NCI-H1105 treated with DMSO at 0.1 percent for 48 hours (cell line): ENCODE measurements at regions not wholly inside any gene's neighbourhood (a gene's known extent, or its start where the extent isn't known, plus 50 kb on each side); places are given as distances from the start of the nearest gene placed in this dataset.
A peak's percentile ranks its signal among the peaks of the same experiment; 100 is the strongest.
"Not testable (repeated sequence)": the region's sequence is repeated elsewhere in the genome, so short reads cannot be mapped to it uniquely, and the experiment has no call there.

Experiments
- DNase-seq: peaks from one replicate; lab custom pipeline; 2025; lab: John Stamatoyannopoulos, UW

DNA sequence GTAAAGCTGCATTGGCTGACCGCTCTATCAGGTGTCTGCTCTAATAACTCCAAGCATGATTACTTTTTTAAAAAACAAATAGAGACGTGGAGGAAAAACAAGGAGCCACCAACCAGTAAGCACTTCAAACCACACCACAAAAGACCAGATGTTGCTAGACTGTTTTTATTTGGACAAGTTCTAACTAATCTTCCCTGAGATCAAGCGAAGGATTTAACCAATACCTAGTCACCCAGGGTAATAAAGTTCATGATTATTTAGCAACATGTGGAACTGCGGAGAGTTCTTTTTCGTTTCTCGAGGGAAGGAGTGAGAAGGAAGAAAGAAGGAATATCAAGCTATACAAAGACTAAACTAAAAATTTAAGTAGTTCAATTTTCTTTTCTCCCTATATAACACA is 288.1 kb downstream of the DUSP6 start:
- DNase-seq, result no peak

DNA sequence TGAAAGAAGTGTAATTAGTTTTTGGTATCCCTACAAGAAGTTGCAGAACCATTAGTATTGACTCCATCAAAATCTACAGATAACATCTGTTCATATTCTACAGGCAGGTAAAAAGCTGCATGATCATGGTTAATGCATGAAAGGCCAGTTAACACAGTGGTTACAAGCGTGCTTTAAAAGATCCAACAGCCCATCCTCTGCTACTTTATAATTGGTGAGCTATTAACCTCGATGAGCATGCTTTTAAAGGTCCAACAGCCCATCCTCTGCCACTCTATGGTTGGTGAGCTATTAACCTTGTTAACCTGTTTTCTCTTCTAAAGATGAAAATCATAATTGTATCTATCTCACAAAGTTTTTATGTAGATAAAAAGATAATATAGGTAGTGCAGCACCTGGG is 289.3 kb downstream of the DUSP6 start:
- no peak for DNase-seq

DNA sequence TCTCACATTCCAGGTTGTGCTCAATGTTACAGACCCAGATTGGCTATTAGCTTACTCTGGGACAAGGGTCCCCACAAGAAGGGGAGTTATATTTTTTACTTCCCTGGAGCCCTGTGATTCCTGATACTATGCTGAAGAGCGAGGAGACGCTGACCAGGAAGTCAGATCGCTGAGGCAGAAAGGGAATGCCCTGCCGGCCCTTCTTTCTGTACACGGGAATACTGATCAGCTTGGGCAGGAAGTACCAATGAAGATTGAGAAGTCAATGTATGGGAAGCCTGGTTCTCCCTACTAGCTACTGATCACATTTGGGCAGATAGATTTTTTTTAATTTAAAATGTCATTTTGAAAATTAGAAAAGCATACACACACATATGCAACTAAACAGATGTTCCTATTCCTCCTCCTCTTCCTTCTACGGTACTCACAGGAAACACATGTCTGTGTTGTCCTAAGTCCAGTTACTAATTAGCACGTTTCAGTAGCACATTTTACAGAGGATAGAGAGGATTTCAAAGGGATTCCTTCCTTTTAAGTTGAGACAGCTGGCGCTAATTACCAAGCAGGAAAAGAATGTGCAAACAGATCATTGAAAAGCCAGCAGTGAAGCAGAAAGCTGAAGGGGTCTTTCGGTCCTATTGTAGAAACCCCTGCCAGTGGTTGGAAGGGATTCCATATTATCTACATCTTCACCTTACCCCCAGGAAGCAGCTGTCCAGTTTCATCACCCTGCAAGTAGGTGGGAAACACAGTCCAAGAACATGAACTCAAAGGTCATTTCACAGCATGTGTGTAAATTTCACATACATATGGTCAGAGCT is 292.4 kb downstream of the DUSP6 start:
- DNase-seq, result no peak

DNA sequence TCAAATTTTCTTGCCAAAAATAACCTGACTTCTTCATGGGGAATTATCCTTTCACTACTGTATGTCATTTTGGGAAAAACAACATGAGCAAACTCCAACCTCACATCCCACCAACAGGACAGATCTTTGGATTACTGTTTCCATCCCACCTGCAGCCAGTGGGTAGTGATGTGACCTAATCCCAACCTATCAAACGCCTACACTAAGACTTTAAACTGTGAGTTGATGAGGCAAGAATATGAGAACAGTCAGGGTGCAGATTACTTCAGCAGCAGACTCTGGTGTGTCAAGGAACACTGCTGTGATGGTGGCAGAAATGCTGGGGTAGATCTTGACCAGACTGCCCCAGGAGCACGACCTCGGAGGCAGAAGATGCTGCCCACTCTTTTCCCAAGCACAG is 293.2 kb downstream of the DUSP6 start:
- no peak for DNase-seq

DNA sequence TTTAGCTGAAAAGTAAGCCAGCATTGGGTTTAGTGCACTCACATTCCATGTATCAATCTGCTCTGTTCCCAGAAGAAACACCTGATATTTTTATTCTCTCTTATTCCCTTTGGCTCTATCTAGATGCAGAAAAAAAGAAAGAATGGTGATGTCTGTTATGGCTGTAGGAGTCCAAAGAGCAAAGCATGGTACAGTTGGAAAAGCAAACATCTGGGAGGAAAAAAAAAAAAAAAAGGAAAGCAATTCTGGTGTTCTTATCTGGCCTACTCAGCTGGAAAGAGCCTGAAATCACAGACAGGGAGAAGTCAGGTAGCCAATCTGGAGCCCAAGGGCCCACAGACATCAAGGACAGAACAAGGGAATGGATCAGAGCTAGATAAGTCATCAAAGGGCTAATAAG is 293.9 kb downstream of the DUSP6 start:
- DNase-seq, result no peak

DNA sequence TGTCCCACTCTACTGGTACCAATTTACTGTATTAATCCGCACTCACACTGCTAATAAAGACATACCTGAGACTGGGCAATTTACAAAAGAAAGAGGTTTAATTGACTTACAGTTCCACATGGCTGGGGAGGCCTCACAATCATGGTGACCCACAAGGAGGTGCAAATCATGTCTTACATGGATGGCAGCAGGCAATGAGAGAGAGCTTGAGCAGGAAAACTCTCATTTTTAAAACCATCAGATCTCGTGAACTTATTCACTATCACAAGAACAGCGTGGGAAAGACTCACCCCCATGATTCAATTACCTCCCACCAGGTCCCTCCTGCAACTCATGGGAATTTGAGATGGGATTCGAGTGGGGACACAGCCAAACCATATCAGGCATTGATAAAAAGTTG is 298.5 kb downstream of the DUSP6 start:
- DNase-seq, result not testable (repeated sequence)

DNA sequence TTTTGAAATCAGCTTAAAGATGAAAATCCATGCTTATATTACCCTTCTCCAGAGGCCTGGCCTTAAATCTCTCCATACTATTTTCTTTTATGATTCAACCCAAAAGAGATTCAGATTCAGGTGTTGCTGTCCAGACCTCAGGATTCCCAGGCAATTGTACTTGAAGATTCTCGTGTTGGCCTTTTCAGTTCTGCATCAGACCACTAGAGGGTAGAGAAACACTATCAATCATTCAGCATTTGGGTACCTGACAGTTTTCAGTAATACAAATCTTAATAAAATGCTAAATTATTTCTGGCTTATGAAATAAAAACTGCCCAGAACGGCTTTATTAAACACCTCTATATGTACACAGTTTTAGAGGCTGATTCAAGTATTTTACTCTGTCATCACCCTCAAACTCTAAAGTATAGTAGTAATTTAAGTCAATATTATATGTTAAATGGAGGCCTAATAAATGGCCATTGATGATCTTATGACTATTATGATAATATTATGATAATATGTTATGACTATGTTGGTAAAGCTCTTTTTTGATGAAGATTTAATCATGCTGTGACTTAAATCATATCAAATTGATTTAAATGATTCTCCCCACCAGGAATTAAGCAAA is 301.1 kb downstream of the DUSP6 start:
- peak; percentile 68 for DNase-seq

DNA sequence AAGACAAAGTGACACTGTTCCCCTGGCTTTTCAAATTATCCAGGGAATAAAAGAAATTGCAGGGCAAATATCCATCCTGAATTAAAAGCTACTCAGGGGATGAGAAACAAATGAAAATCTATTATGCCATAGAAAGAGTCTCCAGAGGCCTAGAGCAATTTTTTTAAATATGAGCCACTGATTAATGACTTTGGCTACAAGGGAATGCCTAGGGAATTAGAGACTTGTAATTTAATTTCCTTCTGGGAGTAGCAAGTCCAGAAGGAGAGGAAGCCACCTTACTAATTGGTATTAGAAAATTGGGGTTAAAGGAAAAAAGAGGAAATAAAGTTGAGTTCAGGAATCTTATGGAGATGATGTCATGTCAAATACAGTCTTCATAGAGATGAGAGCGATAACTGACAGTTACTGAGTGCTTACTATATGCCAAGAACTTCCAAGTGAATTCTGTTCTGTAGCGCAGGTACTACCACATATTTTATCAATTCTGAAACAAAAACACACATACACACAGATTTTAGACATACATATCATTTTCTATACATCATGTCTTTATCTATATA is 304.4 kb downstream of the DUSP6 start:
- DNase-seq, result no peak

DNA sequence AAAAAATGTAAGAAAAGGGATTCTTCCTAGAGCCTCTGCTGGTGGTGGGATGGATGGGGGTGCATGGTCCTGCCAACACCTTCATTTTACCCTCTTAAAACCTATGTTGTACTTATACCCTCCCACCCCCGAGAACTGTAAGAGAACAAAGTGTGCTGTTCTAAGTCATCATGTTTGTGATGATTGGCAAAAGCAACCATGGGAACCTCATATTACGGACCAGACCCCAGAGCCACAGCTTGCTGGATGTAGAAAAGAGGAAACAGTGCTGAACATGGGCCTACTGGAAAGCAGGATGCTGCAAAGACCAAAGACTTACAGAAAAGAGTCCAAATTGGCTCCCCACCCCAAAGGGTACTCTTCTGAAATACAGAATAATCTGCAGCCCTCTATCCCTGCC is 311.2 kb downstream of the DUSP6 start:
- no peak for DNase-seq

DNA sequence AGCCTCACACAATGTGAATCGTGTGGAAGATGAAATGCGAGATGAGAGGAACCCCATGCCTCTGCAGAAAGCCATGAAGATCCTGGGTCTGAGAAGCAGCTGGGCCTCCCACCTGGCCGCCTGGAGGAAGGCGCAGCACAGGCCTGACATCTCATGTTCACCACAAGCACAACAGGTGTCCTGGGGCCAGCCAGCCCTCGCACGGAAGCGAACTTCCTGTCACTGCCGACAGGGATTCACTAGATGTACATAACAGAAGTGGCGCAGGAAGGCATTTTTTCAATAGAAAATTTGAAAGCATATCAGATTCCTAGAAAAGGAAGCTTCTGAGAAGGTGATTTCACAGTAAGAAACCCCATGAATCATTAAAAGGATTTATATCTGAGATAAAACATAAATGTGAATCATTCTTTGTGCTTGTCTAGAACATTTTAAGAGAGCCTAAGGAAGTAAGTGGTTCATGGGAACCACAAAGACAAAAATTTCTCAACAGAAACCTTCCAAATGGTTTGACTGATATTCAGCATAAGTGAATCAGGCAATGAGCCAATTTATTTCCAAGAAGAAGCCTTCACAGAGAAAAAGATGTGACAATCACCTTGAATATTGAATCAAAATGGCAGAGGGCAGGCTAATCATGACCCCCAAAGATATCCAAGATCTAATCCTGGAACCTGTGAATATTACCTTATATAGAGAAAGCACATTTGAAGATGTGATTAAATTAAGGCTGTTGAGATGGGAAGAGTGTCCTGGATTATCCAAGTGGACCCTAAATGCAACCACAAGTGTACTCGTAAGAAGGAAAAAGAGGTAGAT is 311.9 kb downstream of the DUSP6 start:
- DNase-seq, result no peak

DNA sequence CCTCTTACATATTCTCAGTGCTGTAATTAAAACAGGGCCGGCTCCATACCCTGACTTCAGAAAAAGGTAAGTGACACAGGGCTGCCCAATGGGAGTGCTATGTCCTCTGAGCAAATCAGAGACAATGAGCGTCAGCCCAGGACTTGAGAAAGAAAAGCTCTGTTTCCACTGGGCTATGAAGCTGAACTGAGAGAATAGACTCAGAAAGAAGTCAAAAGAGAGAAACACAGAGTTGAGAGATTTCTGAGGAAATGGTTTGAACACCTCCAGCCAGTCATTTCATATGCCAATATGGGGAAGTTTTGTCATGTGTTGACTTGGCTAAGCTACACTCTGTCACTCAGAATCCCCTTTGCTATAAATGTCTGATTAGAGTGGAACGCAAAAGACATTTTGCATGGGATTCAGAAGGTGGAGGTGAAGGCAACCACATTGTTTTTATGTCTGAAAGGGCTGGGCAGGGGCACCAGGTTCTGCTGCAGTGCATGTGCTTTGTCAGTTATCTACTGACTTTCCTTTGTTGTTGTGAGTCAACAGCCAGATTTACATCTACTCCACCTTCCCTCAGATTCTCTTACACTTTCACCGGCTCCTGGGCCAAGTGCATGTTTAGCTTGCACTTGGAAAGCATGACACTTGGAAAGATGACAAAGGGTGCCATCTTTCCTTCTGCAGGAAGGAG is 313.3 kb downstream of the DUSP6 start:
- no peak for DNase-seq

DNA sequence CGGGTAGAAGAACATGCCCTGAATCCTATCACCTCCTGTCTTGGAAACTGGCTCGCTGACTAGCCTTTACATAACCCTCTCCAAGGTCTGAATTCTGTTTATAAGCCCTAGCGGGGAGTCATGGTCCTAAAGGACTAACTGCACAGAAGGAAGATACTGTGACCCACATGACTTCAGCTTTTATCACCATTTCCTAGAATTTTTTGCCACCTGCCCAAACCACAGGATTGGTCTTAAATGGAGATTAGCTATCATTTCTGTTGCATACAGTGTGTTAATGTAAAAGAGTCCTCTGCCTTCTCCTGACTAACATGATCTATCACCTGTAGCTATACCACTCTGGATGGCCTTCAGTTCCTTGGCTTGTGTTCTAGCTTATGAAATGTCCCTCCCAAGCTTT is 319.2 kb downstream of the DUSP6 start:
- DNase-seq, result no peak

DNA sequence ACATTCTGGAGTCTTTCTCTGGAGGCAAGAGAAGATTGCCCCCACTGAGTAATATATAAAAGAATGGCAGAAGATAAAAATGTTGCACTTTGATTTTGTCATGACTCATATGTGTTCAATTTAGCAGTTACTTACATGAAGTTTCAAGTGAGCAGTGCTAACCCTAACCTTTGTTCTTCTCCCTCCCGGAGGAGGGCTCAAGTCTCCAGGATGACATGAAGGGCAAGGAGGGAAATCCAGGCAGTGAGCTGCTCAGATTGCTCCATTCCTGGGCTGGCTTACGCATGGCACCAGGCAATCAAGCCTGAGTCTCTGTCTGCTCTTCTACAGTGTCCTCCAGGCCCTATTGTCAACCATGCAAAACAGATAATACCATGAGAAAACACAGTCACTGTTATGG is 322.3 kb downstream of the DUSP6 start:
- DNase-seq, result no peak

DNA sequence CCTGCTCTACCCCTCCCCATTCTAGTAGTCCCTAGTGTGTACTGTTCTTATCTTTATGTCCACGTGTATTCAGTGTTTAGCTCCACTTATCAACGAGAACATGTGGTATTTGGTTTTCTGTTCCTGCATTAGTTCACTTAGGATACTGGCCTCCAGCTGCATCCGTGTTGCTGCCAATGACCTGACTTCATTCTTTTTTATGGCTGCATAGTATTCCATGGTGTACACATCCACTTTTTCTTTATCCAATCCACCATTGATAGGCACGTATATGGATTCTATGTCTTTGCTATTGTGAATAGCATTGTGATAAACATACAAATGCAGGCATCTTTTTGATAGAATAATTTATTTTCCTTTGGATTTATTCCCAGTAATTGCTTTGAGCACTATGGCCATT is 327.7 kb downstream of the DUSP6 start:
- no peak for DNase-seq

DNA sequence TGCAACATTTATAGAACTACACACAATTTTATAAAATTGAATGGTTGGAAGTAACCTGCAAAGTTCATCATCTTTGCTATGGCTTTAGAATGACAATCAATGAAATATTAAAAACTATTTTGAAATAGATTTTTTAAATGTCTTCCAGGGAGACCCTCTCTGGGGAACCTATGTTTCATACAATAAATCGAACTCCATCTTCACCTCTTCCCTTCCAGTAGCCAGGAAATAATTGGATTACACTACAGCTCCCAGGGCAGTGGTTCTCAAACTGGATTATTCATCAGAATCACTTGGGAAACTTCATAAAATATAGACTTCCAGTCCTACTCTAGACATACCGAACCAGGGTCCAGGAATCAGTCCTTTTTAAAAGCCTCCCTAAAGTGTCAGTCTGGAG is 328.4 kb downstream of the DUSP6 start:
- no peak for DNase-seq

DNA sequence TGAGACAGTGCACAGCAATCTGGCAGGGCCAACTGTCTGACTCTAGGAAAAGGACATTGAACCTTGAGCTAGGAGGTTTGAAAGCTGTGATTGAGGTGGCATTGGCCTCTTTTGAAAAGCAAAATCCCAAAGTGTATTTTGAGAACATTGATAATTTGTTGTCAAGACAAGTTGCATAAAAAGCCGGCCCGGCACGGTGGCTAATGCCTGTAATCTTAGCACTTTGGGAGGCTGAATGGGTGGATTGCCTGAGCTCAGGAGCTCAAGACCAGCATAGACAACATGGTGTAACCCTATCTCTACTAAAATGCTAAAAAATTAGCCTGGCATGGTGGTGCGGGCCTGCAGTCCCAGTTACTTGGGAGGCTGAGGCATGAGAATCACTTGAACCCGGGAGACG is 331.6 kb downstream of the DUSP6 start:
- DNase-seq, result no peak

DNA sequence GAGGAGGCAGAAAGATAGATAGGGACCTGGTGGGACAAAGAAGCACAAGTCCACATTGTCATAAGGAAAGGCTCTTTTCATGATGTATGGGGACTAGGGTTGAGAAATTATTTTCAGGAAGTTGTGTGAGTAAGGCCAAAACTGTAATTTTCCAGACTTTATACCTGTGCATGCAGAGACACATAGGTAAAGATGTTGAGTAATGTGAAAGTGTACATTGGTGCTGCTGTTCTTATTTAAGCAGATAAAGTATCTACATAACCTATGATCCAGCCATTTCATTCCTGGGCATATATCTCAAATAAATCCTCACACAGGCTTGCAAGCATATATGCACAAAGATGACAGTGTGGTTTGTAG is 332.2 kb downstream of the DUSP6 start:
- no peak for DNase-seq

DNA sequence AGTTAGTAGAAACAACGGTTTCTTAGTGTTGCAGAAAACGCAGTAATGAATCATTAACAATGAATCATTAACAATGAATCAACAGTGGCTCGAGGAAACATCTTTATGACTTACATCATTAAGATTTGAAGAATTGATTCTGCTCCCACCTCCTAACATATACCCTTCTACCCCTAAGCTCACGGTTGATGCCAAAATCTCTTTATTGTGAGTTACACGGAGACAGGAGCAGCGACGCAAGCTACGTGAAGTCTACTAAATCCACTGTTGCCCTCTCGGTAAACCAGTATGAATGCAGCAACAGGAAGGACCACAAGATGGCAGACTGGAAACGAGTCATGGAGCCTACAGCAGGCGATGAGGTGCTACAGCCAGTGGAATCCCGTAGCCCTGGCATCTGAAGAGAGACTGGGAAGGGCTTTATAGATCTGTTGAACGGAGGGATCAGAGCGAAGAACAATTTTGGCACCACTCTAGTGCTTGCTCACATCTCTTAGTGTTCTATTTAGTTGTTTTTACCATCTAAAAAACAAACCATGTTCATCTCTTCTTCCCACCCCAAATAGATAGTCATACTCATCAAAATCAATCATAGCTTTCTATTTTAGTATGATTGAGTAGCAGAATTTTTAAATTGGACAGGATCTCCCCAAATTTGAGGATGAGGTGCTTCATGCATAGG is 332.7 kb downstream of the DUSP6 start:
- peak; percentile 85 for DNase-seq

DNA sequence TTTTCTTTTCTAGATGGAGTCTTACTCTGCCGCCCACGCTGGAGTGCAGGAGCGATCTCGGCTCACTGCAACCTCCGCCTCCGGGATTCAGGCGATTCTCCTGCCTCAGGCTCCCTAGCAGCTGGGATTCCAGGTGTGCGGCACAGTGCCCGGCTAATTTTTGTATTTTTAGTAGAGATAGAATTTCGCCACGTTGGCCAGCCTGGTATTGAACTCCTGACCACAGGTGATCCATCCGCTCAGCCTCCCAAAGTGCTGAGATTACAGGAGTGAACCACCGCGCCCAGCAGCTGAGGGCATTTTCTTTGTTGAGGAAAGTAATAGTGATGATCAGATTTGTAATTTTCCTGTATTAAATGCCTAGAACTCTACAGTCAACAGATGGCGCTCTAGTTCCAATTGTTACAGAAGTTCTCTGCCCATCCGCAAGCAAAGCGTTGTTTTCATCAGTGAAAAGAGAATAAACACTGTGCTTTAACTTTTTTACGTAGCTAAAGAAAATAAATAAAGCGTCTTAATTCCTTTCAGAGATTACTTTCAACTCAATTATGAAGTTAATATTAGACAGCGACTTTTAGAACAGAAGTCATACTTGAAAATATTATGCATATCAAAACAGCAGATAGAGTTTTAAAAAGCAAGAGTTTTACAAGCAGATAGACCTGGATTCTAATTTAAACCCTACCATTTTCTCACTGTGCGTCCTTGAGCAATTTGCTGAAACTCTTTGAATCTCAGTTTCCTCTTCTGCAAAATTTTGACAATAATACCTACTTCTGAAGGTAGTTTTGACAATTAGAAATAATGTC is 335.1 kb downstream of the DUSP6 start:
- peak; percentile 66 for DNase-seq

DNA sequence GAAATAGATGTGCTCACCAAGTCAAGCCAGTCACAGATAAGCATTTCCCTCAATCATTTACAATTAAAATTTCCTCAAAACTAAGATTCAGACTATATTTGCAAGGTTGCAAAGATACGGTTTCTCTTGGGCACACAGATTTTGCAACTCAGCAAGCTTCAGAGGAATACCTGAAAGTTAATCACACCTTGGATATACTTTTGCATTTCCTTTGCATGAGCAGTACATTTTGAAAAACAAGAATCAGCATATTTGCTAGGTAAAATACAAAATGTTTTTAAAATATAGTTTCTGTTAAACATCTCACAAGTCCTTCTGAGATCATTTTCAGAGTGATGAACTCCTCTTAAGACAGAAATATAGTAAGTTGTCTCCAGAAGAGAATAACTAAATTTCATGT is 336.9 kb downstream of the DUSP6 start:
- no peak for DNase-seq

DNA sequence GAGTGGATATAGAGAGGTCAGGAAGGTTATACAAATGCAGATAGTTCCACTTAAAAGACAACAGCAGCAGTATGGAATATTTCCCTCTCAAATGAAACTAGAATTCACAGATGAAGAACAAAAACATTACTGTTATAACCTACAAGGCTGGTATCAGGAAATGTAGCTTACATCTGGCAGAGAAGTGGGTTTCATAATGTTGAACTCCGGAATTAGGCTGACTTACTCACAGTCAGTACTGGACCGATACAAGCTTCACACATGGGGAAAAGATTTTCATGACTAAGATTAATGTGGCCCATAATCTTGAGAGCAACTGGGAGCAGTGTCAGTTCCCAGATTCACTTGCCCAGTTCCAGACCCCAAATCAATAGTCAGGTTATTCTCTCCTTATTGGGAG is 353.9 kb downstream of the DUSP6 start:
- DNase-seq, result no peak
